SK-N-SH treated with all-trans-retinoic acid at 6 μM for 48 hours (cell line): ENCODE measurements at regions not wholly inside any gene's neighbourhood (a gene's known extent, or its start where the extent isn't known, plus 50 kb on each side); places are given as distances from the start of the nearest gene placed in this dataset.
A peak's percentile ranks its signal among the peaks of the same experiment; 100 is the strongest.

Source experiments
- ATAC-seq: fragments of 200-7000 bp; cut with Tn5 transposase; 3 replicates; pipeline ENCODE4 v1.9.1; 2020; ENCODE audit warnings: mild to moderate bottlenecking, moderate library complexity
- ARNTL ChIP-seq: fragments of 450-650 bp; formaldehyde crosslinking; IDR thresholded peaks from 2 replicates; pipeline ENCODE4 v1.5.0; 2020; ENCODE audit warnings: low read depth, mild to moderate bottlenecking, moderate library complexity, borderline replicate concordance
- BACH2 ChIP-seq: fragments of 250-450 bp; sonication (Bioruptor Pico); IDR thresholded peaks from 2 replicates; pipeline ENCODE4 v1.9.0; 2021; ENCODE audit warnings: mild to moderate bottlenecking, borderline replicate concordance
- CSDC2 ChIP-seq: fragments of 250-450 bp; sonication (Bioruptor Pico); IDR thresholded peaks from 2 replicates; pipeline ENCODE4 v1.5.0; 2020; ENCODE audit warnings: mild to moderate bottlenecking, moderate library complexity
- ESRRG ChIP-seq: fragments of 250-450 bp; sonication (Bioruptor Pico); IDR thresholded peaks from 2 replicates; pipeline ENCODE4 v1.6.1; 2021; ENCODE audit warnings: mild to moderate bottlenecking
- GLIS3 ChIP-seq: fragments of 250-450 bp; sonication (Bioruptor Pico); IDR thresholded peaks from 2 replicates; pipeline ENCODE4 v1.5.0; 2020; ENCODE audit warnings: mild to moderate bottlenecking, moderate library complexity
- OSR1 ChIP-seq: fragments of 250-450 bp; sonication (Bioruptor Pico); IDR thresholded peaks from 2 replicates; pipeline ENCODE4 v1.8.0; 2022; ENCODE audit warnings: moderate library complexity, mild to moderate bottlenecking, inconsistent platforms
- PPARA ChIP-seq: fragments of 250-450 bp; sonication (Bioruptor Pico); IDR thresholded peaks from 2 replicates; pipeline ENCODE4 v1.5.0; 2020; ENCODE audit warnings: mild to moderate bottlenecking, borderline replicate concordance
- RARB ChIP-seq: fragments of 250-450 bp; sonication (Bioruptor Pico); IDR thresholded peaks from 2 replicates; pipeline ENCODE4 v1.8.0; 2021; ENCODE audit warnings: mild to moderate bottlenecking, moderate library complexity
- SNAI2 ChIP-seq: fragments of 250-450 bp; sonication (Bioruptor Pico); IDR thresholded peaks from 2 replicates; pipeline ENCODE4 v1.5.0; 2020; ENCODE audit warnings: mild to moderate bottlenecking, moderate library complexity
- TCF4 ChIP-seq: fragments of 250-450 bp; sonication (Bioruptor Pico); IDR thresholded peaks from 2 replicates; pipeline ENCODE4 v1.8.0; 2021; ENCODE audit warnings: mild to moderate bottlenecking, moderate library complexity, borderline replicate concordance
- TOX ChIP-seq: fragments of 250-450 bp; sonication (Bioruptor Pico); IDR thresholded peaks from 2 replicates; pipeline ENCODE4 v1.8.0; 2021; ENCODE audit warnings: mild to moderate bottlenecking, moderate library complexity, borderline replicate concordance
- ZC3H10 ChIP-seq: fragments of 250-450 bp; sonication (Bioruptor Pico); IDR thresholded peaks from 2 replicates; pipeline ENCODE4 v1.5.1; 2021; ENCODE audit warnings: mild to moderate bottlenecking, moderate library complexity
- ZFP30 ChIP-seq: fragments of 450-650 bp; formaldehyde crosslinking; IDR thresholded peaks from 2 replicates; pipeline ENCODE4 v1.5.0; 2022; ENCODE audit warnings: mild to moderate bottlenecking, moderate library complexity
- ZNF565 ChIP-seq: fragments of 450-650 bp; formaldehyde crosslinking; conservative IDR thresholded peaks from 2 replicates; pipeline ENCODE4 v1.5.0; 2020; ENCODE audit warnings: low read depth, mild to moderate bottlenecking, moderate library complexity
- ZNF70 ChIP-seq: fragments of 450-650 bp; formaldehyde crosslinking; IDR thresholded peaks from 2 replicates; pipeline ENCODE4 v1.5.0; 2020; ENCODE audit warnings: mild to moderate bottlenecking, moderate library complexity
- ZNF8 ChIP-seq: fragments of 450-650 bp; formaldehyde crosslinking; IDR thresholded peaks from 2 replicates; pipeline ENCODE4 v1.5.0; 2020; ENCODE audit warnings: mild to moderate bottlenecking, moderate library complexity
- TF ChIP-seq, protein P1 (sequence below): fragments of 250-450 bp; sonication (Bioruptor Pico); IDR thresholded peaks from 2 replicates; pipeline ENCODE4 v1.5.1; 2020; ENCODE audit warnings: low read depth, mild to moderate bottlenecking, moderate library complexity
- TF ChIP-seq, protein P2 (sequence below): fragments of 250-450 bp; sonication (Bioruptor Pico); IDR thresholded peaks from 2 replicates; pipeline ENCODE4 v1.5.1; 2021; ENCODE audit warnings: mild to moderate bottlenecking, moderate library complexity
- TF ChIP-seq, protein P3 (sequence below): fragments of 250-450 bp; sonication (Bioruptor Pico); IDR thresholded peaks from 2 replicates; pipeline ENCODE4 v1.8.0; 2021; ENCODE audit warnings: low read depth, mild to moderate bottlenecking, moderate library complexity, borderline replicate concordance
- TF ChIP-seq, protein P4 (sequence below): fragments of 250-450 bp; sonication (Bioruptor Pico); IDR thresholded peaks from 2 replicates; pipeline ENCODE4 v1.5.0; 2020; ENCODE audit warnings: mild to moderate bottlenecking, moderate library complexity

DNA sequence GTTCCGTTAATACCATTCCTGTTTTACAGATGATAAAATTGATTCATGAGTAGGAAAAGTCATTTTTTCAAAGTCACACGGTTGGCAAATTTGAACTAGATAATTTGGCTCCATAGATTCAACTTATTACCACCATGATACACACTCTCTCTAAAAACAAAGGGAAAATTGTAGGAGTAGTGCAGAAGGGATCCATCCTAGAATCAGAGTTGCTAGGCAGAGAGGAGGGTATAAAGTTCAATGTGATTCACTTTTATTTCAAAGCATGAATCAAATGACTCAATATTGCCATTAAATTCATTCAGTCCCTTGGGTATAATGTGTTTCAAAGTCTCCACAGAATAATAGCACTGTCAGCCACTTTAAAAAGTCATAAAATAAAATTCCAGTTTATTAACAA is 747.2 kb upstream of the ACO1 start:
- ATAC-seq, result no peak
- peak; percentile 92 for TF ChIP-seq ZNF70 (CRISPR knock-in tag)
- TF ChIP-seq BACH2 (CRISPR knock-in tag), result no peak

DNA sequence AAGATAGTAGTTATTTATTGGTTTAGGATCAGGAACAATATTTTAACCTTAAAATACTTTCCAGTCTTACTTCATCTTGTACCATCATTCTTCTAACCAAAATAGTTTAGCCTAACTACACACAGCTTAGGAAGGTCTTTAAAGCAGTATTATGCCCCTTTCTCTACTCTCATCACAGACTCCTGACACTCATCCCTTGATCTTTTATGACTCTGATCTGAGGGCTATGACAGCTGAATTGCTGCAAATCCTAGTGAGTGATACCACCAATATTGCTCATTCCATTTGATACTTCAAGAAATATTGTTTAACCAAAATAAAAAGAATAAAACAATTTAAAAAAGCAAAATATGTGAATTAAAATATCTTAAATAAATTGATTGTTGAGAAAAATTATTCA is 746.6 kb upstream of the ACO1 start:
- TF ChIP-seq TOX (CRISPR knock-in tag) (no peak), ZFP30 (CRISPR knock-in tag) (no peak)

DNA sequence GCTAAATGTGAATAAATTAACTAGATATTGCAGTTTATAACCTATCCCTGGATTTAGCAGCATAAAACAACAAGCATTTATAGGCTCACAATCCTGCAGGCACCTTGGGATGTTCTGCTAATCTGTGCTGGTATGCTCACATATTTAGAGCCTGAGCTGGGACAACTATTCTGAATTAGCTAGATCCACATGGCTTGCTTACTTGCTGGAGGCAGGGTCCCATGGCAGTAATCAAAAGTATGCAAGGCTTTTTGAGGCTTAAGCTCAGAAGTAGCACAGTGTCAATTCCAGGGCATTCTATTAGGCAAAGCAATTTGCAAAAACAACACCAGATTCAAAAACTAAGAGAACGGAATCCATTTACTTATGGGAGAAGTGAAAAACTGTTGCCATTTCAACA is 745.0 kb upstream of the ACO1 start:
- TF ChIP-seq, protein P1, sequence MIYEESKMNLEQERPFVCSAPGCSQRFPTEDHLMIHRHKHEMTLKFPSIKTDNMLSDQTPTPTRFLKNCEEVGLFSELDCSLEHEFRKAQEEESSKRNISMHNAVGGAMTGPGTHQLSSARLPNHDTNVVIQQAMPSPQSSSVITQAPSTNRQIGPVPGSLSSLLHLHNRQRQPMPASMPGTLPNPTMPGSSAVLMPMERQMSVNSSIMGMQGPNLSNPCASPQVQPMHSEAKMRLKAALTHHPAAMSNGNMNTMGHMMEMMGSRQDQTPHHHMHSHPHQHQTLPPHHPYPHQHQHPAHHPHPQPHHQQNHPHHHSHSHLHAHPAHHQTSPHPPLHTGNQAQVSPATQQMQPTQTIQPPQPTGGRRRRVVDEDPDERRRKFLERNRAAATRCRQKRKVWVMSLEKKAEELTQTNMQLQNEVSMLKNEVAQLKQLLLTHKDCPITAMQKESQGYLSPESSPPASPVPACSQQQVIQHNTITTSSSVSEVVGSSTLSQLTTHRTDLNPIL (CRISPR knock-in tag), result no peak
- TF ChIP-seq BACH2 (CRISPR knock-in tag) (no peak), SNAI2 (CRISPR knock-in tag) (no peak), TCF4 (CRISPR knock-in tag) (no peak), CSDC2 (no peak), OSR1 (CRISPR knock-in tag) (no peak), ZC3H10 (CRISPR knock-in tag) (no peak), PPARA (CRISPR knock-in tag) (no peak)
- TF ChIP-seq, protein P2, sequence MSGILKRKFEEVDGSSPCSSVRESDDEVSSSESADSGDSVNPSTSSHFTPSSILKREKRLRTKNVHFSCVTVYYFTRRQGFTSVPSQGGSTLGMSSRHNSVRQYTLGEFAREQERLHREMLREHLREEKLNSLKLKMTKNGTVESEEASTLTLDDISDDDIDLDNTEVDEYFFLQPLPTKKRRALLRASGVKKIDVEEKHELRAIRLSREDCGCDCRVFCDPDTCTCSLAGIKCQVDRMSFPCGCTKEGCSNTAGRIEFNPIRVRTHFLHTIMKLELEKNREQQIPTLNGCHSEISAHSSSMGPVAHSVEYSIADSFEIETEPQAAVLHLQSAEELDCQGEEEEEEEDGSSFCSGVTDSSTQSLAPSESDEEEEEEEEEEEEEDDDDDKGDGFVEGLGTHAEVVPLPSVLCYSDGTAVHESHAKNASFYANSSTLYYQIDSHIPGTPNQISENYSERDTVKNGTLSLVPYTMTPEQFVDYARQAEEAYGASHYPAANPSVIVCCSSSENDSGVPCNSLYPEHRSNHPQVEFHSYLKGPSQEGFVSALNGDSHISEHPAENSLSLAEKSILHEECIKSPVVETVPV (CRISPR knock-in tag), result no peak

More for the DNA sequence above, 746.6 kb upstream of the ACO1 start:
- no peak for ATAC-seq

DNA sequence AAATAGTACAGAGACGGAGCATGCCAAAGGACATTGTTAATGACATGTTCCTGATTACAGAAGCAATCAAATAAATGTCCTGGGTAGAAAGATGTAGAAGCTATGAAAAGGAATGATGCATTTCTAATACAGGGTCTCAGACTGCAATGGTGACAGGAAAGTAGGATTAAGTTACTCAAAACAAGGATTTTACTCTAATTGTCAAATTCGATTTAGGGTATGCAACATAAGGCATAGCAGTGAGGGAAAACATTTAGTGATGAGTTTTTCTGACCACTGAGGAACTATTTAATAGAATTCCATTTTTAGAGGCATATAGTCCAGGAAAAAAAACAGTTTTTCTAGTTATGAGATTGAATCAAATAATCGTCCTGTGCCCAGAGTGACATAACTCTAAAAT is 715.1 kb upstream of the ACO1 start:
- peak; percentile 60; the same call in 2 of the 3 replicates for ATAC-seq
- TF ChIP-seq ARNTL (CRISPR knock-in tag) (no peak), CSDC2 (no peak), GLIS3 (CRISPR knock-in tag) (no peak), TCF4 (CRISPR knock-in tag) (no peak), ZNF70 (CRISPR knock-in tag) (no peak), TOX (CRISPR knock-in tag) (peak; percentile 72; the same call in 1 of the 2 replicates), ZNF8 (CRISPR knock-in tag) (no peak), ESRRG (CRISPR knock-in tag) (no peak), RARB (CRISPR knock-in tag) (no peak), ZFP30 (CRISPR knock-in tag) (no peak), ZC3H10 (CRISPR knock-in tag) (0 out of 2 replicates have a peak, but pooled peaks have one; percentile 30), ZNF565 (no peak)
- TF ChIP-seq, protein P3, sequence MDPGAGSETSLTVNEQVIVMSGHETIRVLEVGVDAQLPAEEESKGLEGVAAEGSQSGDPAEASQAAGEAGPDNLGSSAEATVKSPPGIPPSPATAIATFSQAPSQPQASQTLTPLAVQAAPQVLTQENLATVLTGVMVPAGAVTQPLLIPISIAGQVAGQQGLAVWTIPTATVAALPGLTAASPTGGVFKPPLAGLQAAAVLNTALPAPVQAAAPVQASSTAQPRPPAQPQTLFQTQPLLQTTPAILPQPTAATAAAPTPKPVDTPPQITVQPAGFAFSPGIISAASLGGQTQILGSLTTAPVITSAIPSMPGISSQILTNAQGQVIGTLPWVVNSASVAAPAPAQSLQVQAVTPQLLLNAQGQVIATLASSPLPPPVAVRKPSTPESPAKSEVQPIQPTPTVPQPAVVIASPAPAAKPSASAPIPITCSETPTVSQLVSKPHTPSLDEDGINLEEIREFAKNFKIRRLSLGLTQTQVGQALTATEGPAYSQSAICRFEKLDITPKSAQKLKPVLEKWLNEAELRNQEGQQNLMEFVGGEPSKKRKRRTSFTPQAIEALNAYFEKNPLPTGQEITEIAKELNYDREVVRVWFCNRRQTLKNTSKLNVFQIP (CRISPR knock-in tag), result no peak
- TF ChIP-seq, protein P2 (CRISPR knock-in tag), result no peak
- TF ChIP-seq, protein P1 (CRISPR knock-in tag), result no peak

More for the DNA sequence above, 745.0 kb upstream of the ACO1 start:
- no peak for ATAC-seq

DNA sequence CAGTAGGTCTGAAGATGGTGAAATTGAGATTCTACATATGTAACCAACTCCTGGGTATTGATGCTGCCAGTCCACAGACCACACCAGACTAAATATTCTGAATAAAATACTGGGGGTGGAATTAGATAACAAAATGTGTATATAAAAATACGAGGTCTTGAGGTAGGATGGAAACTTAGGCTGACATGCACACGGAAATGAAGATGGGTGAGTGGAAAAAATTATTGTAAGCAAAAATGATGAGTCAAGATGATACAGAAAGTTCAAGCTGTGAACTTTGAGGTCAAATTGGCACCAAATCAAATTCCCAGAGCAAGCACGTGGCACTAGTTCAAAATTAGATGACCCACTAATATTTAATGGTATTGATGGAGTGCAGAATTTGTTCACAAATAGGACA is 713.4 kb upstream of the ACO1 start:
- ATAC-seq, result no peak
- TF ChIP-seq ZNF8 (CRISPR knock-in tag) (no peak), PPARA (CRISPR knock-in tag) (no peak), RARB (CRISPR knock-in tag) (no peak), BACH2 (CRISPR knock-in tag) (no peak), ZFP30 (CRISPR knock-in tag) (no peak), ESRRG (CRISPR knock-in tag) (no peak), ZNF565 (no peak), ZC3H10 (CRISPR knock-in tag) (no peak), OSR1 (CRISPR knock-in tag) (no peak)
- TF ChIP-seq, protein P4, sequence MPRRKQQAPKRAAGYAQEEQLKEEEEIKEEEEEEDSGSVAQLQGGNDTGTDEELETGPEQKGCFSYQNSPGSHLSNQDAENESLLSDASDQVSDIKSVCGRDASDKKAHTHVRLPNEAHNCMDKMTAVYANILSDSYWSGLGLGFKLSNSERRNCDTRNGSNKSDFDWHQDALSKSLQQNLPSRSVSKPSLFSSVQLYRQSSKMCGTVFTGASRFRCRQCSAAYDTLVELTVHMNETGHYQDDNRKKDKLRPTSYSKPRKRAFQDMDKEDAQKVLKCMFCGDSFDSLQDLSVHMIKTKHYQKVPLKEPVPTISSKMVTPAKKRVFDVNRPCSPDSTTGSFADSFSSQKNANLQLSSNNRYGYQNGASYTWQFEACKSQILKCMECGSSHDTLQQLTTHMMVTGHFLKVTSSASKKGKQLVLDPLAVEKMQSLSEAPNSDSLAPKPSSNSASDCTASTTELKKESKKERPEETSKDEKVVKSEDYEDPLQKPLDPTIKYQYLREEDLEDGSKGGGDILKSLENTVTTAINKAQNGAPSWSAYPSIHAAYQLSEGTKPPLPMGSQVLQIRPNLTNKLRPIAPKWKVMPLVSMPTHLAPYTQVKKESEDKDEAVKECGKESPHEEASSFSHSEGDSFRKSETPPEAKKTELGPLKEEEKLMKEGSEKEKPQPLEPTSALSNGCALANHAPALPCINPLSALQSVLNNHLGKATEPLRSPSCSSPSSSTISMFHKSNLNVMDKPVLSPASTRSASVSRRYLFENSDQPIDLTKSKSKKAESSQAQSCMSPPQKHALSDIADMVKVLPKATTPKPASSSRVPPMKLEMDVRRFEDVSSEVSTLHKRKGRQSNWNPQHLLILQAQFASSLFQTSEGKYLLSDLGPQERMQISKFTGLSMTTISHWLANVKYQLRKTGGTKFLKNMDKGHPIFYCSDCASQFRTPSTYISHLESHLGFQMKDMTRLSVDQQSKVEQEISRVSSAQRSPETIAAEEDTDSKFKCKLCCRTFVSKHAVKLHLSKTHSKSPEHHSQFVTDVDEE, result no peak
- TF ChIP-seq, protein P2 (CRISPR knock-in tag), result no peak
